GM19023 (cell line): ENCODE measurements at regions not wholly inside any gene's neighbourhood (a gene's known extent, or its start where the extent isn't known, plus 50 kb on each side); places are given as distances from the start of the nearest gene placed in this dataset.
"Not testable (repeated sequence)": the region's sequence is repeated elsewhere in the genome, so short reads cannot be mapped to it uniquely, and the experiment has no call there.

Experiments used
- ATAC-seq: cut with Tn5 transposase; IDR thresholded peaks from one replicate; pipeline ENCODE4 v1.9.1; 2021; ENCODE audit warnings: mild to moderate bottlenecking, moderate library complexity; ENCODE audit not compliant: unreplicated experiment

DNA sequence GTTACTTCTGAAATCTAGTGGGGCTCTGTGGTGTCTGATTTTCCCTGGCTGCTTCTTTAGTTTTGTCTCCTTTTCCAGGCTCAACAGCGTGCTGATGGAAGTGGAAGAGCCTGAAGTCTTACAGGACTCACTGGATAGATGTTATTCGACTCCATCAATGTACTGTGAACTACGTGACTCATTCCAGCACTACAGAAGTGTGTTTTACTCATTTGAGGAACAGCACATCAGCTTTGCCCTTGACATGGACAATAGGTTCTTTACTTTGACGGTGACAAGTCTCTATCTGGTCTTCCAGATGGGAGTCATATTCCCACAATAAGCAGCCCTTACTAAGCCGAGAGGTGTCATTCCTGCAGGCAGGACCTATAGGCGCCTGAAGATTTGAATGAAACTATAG is 51.1 kb downstream of the NBPF8 start:
- ATAC-seq, result not testable (repeated sequence)

DNA sequence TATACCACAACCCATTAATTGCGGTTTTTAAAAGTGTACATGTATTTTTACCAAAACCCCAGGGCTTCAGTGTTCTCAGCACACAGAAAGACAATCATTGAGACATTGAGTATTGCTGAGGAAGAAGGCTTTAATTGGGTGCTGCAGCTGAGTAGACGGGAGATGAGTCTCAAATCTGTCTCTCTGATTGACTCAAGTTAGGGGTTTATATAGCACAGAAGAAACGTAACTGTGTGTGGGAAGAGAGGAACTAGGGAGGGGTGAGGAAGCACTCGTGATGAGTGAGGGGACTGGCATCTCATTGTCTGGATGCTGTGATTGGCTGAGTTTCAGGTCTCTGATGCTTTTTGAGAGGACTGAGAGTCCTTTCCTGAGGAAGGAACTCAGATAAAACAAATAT is 62.8 kb downstream of the NBPF8 start:
- not testable (repeated sequence) for ATAC-seq

DNA sequence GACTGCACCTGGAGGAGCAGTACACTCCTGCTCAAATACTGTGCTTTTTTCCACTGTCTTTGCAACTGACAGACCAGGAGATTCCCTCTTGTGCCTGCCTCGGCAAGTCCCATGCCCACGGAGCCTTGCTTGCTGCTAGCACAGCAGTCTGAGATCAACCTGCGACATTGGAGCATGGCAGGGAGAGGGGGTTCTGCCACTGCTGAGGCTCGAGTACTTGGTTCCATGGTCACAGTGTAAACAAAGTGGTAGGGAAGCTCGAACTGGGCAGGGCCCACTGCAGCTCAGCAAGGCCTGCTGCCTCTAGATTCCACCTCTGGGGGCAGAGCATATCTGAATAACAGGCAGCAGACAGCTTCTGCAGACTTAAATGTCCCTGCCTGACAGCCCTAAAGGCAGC is 63.6 kb downstream of the NBPF8 start:
- ATAC-seq, result not testable (repeated sequence)

DNA sequence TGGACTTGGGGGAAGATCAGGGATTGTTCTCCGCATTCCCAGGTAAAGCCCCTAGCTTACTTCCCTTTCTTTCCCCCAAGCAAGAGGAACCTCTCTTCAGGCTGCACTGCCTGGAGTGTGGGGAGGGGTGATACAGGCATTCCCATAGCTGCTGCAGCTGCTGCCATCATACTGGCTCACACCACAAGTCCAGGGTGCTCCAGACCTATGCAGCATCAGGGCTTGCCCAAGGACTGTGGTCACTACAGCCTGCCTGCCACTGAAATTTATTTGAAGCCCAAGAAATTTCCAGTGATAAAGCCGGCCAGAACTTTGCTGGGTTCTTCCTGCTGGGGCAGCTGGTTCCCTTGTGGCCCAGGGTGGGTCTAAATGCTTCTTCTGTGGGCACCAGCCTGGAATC is 72.7 kb downstream of the NBPF8 start:
- not testable (repeated sequence) for ATAC-seq

DNA sequence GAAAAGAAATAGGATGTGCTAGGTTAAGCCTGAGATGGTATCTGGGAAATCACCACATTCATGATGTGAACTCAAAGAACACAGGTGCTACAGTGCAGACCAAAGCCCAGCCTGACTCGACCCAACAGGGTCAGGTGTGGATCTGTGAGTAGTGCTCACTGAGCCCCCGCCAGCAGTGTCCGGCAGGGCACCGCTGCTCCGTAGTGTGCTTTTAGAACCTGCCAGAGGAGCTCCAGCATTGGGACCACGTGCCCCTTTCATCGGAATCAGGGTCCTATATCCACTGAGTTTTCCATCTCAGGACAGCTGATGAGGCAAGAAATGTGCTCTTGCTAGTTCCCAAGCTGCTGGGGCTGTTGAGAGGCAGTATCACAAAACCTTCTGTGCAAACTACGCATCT is 74.4 kb downstream of the NBPF8 start:
- ATAC-seq, result not testable (repeated sequence)

DNA sequence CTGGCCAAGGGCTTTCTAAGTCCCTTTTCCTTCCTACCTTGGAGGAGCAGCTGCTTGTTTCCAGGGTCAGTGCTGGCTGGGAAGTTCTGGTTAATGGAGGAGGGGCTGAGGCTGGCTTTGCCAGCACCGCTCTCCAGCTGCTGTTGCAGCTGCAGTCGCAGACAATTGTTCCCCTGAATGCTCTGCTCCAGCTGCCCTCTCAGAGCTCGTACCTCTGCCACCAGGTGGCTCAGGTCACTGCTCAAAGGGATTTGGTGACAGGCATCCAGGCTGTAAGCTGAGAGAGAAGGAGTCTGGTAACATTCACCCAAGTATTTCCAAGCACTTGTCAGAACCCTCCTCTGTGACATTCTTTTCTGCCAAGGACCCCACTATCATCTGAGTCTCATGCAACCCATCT is 82.3 kb downstream of the NBPF8 start:
- ATAC-seq, result not testable (repeated sequence)

DNA sequence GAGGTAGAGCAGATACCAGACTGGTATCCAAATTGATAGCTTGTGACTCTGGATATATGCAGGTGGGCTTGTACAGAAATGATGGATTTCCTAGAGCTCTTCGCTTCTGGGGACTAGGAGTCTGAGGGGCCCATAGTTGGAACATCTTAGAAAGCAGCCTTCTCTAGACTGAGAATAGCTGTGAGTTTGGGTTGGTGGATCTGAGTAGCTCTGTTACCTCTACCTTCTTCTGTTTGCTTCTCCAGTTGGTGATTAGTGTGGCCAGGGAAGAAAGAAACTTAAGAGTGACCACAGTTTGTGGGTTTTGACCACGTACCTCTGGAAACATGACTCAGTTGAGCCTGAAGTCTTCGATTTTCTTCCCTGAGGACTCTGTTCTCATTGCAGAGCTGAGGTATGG is 88.4 kb downstream of the NBPF8 start:
- ATAC-seq, result not testable (repeated sequence)

DNA sequence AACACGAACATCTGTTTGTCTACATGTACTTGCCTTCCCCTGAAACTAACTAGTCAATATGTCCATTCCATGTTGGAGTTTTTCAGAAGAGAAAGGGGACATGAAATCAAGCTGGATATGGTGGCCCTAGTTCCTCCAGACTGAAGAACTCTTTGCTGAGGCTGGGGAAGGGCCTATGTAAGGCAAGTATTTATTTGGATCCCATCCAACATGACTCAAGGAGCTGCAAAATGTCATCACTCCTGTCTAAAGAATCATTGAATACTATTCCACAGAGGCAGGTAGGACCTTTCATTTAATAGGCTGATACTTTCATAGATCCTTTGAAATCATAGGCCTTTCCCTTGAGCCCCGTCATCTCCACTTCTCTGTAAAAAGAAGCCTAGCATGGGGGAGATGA is 91.5 kb downstream of the NBPF8 start:
- not testable (repeated sequence) for ATAC-seq

DNA sequence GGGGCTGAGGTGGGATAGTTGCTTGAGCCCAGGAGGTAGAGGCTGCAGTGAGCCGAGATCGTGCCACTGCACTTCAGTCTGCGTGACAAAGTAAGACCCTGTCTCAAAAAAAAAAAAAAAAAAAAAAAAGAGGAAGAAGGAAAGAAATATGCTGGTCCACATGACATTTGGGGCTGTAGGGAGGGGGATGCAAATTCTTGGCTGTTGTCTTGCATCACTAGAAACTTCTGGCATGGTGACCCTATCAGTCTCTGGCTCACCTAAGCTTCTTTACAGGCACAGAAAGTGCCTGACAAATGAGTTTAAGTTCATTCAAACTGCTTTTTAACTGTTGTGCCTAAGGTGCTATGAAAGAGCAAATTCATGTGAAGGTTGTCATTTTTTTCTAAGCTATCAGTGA is 93.5 kb downstream of the NBPF8 start:
- not testable (repeated sequence) for ATAC-seq

DNA sequence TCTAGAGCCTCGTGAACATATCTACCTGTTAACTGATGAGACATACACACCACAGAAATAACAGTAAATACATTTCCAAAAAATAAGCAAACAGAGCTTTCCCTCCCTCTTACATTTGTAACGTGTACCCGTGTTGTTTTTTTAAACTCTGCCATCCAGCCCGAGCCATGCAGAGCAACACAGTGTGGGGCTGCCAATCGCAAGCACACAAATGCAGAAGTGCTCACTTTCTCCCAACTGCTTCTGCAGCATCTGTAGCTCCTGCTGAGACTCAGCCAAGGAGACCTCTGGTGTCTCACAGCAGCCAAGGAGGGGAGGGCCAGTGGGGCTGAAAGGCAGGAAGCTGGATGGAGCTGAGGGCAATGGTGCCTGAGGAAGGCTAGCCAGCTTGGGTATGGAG is 94.4 kb downstream of the NBPF8 start:
- not testable (repeated sequence) for ATAC-seq

DNA sequence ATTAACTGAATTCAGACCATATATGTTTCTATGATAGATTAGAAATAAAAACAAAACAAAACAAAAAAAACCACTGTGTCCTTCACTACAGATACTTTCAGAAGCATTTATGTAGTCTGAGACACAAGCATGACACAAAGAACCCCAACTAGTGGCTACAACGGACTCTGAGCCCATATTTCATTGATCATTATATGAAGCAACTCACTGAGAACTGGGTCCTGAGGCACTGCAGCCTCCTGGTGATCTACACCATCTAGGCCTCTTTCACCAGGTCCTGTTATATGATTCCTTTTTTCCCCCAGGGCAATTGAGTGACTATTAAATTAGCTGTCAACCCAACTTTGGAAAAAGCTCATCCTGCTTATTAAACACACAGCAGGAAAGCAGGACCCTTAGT is 98.3 kb downstream of the NBPF8 start:
- not testable (repeated sequence) for ATAC-seq

DNA sequence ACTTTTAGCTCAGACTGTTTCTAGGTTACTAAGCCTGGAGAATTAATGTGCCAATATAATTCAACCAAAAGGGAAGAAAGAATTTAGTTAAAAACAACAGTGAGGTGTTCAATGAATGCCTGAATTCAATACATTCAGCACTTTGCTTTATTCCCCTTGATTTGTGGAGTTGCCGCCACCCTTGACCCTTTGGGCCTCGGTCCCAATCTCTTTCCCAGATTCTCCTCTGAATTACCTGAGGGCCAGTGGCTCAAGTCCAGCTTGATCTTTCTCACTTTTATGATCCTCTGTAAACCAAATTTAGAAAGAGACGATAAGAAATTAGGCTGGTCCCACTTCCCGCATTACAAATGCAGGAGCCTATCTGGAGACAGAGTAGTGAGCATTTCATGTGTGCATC is 98.7 kb downstream of the NBPF8 start:
- ATAC-seq, result not testable (repeated sequence)

DNA sequence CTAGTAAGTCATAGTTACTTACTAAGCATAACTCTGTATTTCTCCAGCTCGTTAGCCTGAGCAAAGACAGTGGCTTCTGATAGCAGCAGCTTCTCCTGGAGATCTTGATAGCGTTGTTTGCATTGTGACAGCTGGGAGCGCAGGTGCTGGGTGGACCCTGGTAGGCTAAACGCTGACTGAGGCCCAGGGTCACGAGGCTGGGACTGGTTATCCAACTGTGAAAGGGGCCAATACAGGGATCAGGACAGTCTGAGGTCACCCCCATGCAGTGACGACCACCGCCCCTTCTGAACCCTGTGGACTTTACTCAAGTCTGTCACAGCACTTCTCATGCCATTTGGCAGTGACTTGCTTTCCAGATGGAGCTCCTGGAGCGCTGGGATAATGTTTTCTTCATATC is 104.4 kb downstream of the NBPF8 start:
- ATAC-seq, result not testable (repeated sequence)

DNA sequence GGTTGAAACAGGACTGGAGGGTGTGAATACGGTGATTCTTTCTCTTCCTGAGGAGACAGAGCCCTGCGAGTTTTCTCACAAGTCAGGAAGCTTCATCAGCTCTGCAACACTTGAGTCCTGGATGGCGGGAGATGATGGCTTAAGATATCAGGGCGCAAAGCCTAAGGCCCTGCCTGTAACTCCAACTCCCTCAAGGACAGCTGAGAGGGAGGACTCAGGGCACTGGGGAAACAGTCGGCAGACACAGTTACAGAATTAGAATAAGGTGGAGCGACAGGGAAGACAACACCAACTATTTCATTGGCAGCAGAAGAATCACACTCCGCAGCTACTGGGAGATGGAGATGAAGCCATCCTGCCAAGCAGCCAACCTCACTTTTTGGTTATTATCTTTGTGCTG is 109.6 kb downstream of the NBPF8 start:
- ATAC-seq, result not testable (repeated sequence)

DNA sequence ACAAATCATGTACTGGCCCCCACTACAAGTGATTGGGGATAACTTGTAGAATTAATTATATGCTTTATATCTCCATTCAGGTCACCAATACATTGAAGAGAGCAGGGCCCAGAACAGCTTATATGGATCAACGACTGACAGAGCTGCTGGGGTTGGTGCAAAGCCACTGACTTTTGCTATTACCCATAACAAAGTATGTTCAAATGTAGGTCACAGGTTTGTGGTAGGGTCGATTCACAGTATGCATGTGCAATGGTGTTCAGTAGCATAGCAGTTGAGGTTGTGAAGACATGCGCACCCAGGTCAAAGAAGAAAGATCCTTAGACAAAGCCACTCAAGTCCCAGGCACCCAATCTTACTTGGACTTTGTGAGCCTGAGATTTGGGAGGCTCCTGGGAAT is 110.6 kb downstream of the NBPF8 start:
- ATAC-seq, result not testable (repeated sequence)

DNA sequence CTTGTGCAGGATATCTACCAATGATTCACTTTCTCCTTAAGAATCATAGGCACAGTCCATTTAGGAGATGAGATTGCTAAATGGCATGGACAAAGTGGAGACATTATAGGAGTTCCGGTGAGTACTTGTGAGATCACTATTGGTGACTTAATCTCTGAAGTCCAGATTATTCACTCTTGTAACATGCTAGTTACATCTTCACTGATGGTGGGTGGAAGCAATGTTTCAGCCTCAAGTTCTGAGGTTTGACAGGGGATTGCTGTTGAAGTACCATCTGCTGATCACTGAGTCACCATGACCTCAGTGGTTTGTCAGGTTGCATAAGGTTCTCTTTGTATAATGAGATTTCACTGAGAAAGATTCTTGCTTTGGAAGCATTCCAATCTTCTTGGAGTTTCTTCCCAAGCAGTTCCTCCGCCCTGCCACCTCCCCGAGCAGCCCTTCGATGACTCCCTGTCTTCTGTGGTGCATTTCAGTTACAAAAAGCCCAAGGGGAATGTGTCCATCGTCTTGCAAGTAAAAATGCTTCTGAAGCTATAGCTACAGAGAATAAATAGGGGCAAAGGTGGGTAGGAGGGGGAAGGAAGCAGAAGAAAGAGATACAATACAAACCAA is 114.7 kb downstream of the NBPF8 start:
- ATAC-seq, result not testable (repeated sequence)

DNA sequence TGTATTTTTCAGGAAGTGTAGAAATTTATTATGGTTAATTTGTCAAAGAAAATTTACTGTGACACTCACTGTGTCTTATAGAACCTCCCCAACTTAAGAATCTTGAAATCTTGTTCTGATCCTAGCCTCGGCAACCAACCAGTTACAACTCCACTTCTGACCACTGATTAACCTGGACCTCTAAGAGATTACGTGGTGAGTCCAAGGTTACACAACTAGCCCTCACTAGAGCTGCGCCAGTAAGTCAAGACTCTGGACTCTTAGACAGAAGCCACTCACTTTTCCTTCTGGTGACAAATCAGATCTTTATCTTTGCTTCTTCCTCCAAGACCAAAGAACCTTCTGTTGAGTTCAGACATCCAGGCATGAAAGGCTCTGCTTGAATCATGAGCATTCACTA is 116.6 kb downstream of the NBPF8 start:
- ATAC-seq, result not testable (repeated sequence)

DNA sequence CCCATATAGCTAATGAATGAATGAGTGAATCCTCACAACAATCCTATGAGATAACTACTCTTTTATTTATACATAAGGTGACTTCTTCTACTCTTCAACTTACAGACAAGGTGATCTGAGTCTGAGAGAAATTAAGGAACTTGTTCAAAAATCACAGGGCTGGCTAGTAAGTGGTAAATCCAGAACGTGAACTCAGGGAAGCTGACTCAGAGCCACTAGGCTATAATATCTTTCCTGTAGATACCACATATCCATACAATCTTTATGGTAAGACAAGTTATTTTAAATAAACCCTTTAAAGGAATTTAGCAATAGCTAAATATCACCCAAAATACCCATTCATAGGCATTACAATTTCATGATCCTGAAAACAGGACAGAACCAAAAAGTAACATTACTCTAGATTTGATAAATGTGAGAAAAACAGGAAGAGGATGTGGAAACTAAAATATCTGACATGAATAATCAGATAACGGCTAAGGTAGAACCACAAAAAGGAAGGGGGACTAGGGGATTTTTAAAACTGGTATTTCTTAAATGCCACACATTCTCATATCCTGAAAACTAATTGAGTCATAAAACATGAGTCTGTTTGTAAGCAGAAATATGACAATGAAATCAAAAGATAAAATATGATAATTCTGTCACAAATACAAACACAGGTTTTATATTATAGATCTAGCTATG is 119.7 kb downstream of the NBPF8 start:
- peak; percentile 66 for ATAC-seq

DNA sequence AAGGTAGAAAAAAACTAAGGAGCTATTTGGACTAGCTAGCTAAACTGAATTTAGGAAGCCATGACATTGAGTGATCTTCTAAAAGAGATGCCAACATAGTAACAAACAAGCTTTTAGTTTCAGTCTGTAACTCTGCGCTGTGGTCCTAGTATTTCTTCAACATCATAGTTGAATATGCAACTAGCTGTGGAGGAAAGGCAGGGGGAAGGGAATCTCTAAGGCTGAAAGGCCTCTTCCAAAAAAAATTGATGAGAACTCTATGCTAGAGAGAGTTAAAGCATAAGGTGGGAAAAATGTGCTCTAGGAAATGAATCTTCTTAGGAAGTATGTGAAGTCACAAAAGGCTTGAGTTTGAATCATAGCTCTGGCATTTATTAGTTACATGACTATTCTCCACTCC is 120.2 kb downstream of the NBPF8 start:
- ATAC-seq, result peak; percentile 61

DNA sequence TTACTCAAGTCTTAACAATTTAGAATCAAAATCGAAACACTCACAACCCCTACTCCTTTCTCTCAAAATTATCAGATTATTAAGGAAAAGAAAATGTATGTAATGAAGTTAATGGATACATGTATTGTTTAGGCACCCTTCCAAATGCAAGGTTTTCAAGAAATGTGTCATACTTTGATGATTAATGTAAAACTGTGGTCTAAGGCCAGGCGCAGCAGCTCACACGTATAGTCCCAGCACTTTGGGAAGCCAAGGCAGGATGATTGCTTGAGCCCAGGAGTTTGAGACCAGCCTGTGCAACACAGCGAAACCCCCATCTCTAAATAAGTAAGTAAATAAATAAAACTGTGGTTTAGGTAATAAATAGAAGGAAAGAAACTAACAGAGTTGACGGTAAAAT is 126.6 kb downstream of the NBPF8 start:
- not testable (repeated sequence) for ATAC-seq

DNA sequence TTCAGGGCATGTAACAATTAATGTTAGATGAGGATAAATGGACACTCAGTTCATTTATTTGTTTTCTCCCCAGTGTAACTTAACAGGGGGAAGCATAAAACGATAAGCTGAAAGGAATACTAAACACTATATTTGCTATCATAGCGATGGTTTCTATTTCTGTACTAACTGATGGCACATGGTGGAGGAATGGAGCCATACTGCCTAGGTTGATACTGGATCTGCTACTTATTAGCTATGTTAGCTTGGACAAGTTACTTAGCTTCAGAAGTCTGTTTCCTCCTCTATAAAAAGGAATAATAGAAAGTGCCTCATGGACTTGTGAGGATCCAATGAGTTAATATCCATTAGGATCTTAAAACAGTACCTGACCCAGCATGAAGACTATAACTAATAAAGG is 127.5 kb downstream of the NBPF8 start:
- not testable (repeated sequence) for ATAC-seq

DNA sequence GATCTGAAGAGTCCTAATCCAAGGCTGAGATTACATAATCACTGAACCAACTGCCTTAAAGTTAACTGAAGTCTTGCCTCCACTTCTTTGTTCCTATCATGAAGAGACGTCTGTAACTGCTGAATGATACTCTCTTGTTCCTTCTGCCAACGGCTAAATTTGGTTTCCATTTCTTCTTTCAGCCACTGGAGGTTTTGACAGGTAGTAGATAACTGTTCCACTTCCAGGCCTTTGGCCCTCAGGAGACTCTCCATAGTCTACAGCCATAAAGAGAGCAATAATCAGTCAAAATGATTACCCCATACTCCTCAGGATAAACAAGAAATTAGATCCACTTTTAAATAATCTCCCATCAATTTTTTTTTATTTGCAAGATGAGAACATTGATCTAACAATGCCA is 128.1 kb downstream of the NBPF8 start:
- not testable (repeated sequence) for ATAC-seq

DNA sequence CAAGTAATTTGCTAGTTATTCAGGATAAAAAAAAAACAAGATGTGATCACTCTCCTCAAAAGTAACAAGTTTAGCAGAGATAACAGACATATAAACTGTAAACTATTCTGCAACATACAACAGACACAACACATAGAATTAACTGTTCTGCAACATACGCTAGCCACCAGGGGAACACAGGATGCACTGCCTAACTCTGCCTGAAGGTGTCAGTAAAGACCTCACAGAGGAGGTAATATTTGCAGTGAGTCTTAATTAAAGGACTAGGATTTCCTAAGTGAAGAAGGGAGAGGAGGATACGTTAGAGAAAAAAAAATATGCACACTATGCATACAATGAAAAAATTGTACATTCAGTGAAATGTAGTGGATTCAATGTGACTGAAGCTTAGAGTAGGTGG is 129.6 kb downstream of the NBPF8 start:
- ATAC-seq, result peak; percentile 93
